ENCODE measurements at regions not wholly inside any gene's neighbourhood (a gene's known extent, or its start where the extent isn't known, plus 50 kb on each side); places are given as distances from the start of the nearest gene placed in this dataset.

GRCh38 chr14:97361958-97362357 is 564.8 kb downstream of the VRK1 start:
- no peak for DNase-seq
- intact Hi-C loops (cut with DNase I), result no loop called here
- H3K27me3 ChIP-seq, result no peaks in the 10 kb centered on the region
- no peaks in the 10 kb centered on the region for H3K4me1 ChIP-seq
- no peak overlapping the region for H3K4me3 ChIP-seq
- no peaks in the 10 kb centered on the region for H3K36me3 ChIP-seq
- no peak for TF ChIP-seq CTCF (IDR thresholded peaks at IDR 0.05)
- no peak overlapping the region for H3K27ac ChIP-seq
- no peak overlapping the region for H3K9ac ChIP-seq (ENCODE audit: low read depth in 2 of 2, low read length in 2 of 2)
- no peaks in the 10 kb centered on the region for H3K9me3 ChIP-seq

- Histone ChIP-seq H3K9ac (ENCODE audit: low read depth in 2 of 2, low read length in 2 of 2) (no peak overlapping the region), H3K4me1 (no peaks in the 10 kb centered on the region), H3K27ac (no peak overlapping the region), H3K36me3 (no peaks in the 10 kb centered on the region), H3K9me3 (no peaks in the 10 kb centered on the region), H3K4me3 (no peak overlapping the region), H3K27me3 (no peaks in the 10 kb centered on the region)
- intact Hi-C loops (cut with DNase I), result no loop called here
- DNase-seq, result no peak
- no peak for TF ChIP-seq CTCF (IDR thresholded peaks at IDR 0.05)
These were observed 569.2 kb downstream of the VRK1 start for GRCh38 chr14:97366400-97366799.

GRCh38 chr14:97367278-97367677 is 570.1 kb downstream of the VRK1 start:
- H3K36me3 ChIP-seq, result no peaks in the 10 kb centered on the region
- DNase-seq, result no peak

GRCh38 chr14:97368049-97368448 is 570.9 kb downstream of the VRK1 start:
- H3K36me3 ChIP-seq, result no peaks in the 10 kb centered on the region
- no peaks in the 10 kb centered on the region for H3K4me1 ChIP-seq
- no peak for DNase-seq
- H3K27ac ChIP-seq, result no peak overlapping the region
- H3K9ac ChIP-seq (ENCODE audit: low read depth in 2 of 2, low read length in 2 of 2), result no peak overlapping the region
- no peaks in the 10 kb centered on the region for H3K27me3 ChIP-seq
- TF ChIP-seq CTCF (IDR thresholded peaks at IDR 0.05), result no peak
- H3K9me3 ChIP-seq, result no peaks in the 10 kb centered on the region
- intact Hi-C loops (cut with DNase I), result no loop called here
- no peak overlapping the region for H3K4me3 ChIP-seq

More at GRCh38 chr14:97367278-97367677, 570.1 kb downstream of the VRK1 start:
- intact Hi-C loops (cut with DNase I), result no loop called here
- H3K4me3 ChIP-seq, result no peak overlapping the region
- H3K9ac ChIP-seq (ENCODE audit: low read depth in 2 of 2, low read length in 2 of 2), result no peak overlapping the region
- no peak for TF ChIP-seq CTCF (IDR thresholded peaks at IDR 0.05)
- H3K4me1 ChIP-seq, result no peaks in the 10 kb centered on the region
- H3K27ac ChIP-seq, result no peak overlapping the region
- H3K9me3 ChIP-seq, result no peaks in the 10 kb centered on the region
- no peaks in the 10 kb centered on the region for H3K27me3 ChIP-seq

- intact Hi-C loops (cut with DNase I), result no loop called here
- no peaks in the 10 kb centered on the region for H3K4me1 ChIP-seq
- H3K27me3 ChIP-seq, result no peaks in the 10 kb centered on the region
- no peak overlapping the region for H3K27ac ChIP-seq
- H3K4me3 ChIP-seq, result no peak overlapping the region
- H3K36me3 ChIP-seq, result no peaks in the 10 kb centered on the region
- no peak for DNase-seq
- H3K9me3 ChIP-seq, result no peaks in the 10 kb centered on the region
- TF ChIP-seq CTCF (IDR thresholded peaks at IDR 0.05), result no peak
- no peak overlapping the region for H3K9ac ChIP-seq (ENCODE audit: low read depth in 2 of 2, low read length in 2 of 2)
These were observed 571.9 kb downstream of the VRK1 start for GRCh38 chr14:97368900-97369564.

Measured in colonic mucosa (tissue), 4 donors.